Panc1 (cell line): ENCODE measurements at regions not wholly inside any gene's neighbourhood (a gene's known extent, or its start where the extent isn't known, plus 50 kb on each side); places are given as distances from the start of the nearest gene placed in this dataset.

Experiments used
- CTCF ChIP-seq: fragments of 450-650 bp; IDR thresholded peaks from 2 replicates; pipeline ENCODE4 v1.5.1; 2017; ENCODE audit warnings: mild to moderate bottlenecking
- POLR2AphosphoS5 ChIP-seq: IDR thresholded peaks from 2 replicates; pipeline ENCODE4 v1.6.1; 2012; ENCODE audit warnings: mild to moderate bottlenecking, low read depth, low read length, moderate library complexity
- REST ChIP-seq, 2 experiments: IDR thresholded peaks; 2 replicates each; pipeline ENCODE4 v1.6.1; 2011 to 2012; ENCODE audit warnings: low read depth in 2 of 2, control low read depth in 1 of 2, low read length in 1 of 2, mild to moderate bottlenecking in 1 of 2, moderate library complexity in 1 of 2; ENCODE audit not compliant: insufficient read depth in 1 of 2
- SIN3A ChIP-seq: IDR thresholded peaks from 2 replicates; pipeline ENCODE4 v1.6.1; 2012; ENCODE audit warnings: low read depth, mild to moderate bottlenecking, low read length, moderate library complexity, borderline replicate concordance; ENCODE audit not compliant: insufficient read depth

GRCh38 chr16:8397223-8397622 lies 193.1 kb downstream of the TMEM114 start:
- TF ChIP-seq CTCF (no peak), REST (IDR thresholded peaks at IDR 0.05; ENCODE audit: insufficient read depth in 1 of 2, low read depth in 2 of 2, low read length in 1 of 2) (no peak), POLR2AphosphoS5 (no peak), SIN3A (no peak)
